Activated CD4-positive, alpha-beta T cell treated with anti-CD3 and anti-CD28 coated beads, Interleukin-2, amount 50 U/mL, for 48 hours (primary cell): ENCODE measurements at regions not wholly inside any gene's neighbourhood (a gene's known extent, or its start where the extent isn't known, plus 50 kb on each side); places are given as distances from the start of the nearest gene placed in this dataset.
"Not testable (repeated sequence)": the region's sequence is repeated elsewhere in the genome, so short reads cannot be mapped to it uniquely, and the experiment has no call there.

ENCODE experiments used
- DNase-seq, 2 experiments: peaks; one replicate each; pipeline ENCODE4 v3.0.0-alpha.2; 2020

DNA sequence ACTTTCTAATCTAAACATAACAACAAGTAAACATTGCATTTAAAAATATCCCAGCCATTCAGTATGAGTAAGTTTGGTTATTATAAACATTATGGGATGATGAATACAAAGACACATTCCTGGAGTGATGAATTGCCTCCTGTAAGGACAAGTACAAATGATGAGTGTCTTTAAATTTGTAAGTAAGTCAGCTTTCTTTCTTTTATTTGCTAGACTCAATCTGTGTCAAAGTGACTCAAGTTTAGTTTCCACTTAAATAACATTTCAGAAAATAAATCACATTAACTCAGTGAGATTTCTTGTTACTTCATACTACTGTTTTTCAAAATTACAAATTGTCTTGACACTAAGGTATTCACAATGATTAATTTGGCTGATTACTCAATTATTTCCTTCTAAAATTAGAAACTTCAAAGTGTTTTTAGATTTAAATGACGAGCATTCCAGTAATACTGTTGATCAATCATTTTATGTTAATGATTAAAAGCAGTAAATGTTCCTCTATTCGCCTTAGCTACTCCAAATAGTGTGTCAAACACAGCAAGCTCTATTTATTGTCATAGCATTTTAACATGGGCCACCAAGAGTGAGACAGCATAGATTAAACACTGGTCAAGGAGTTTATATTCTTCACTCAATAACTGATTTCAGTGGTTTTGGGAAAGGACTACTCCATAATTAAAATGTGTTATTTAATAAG is 658.0 kb upstream of the MDGA2 start:
- DNase-seq: no peak

DNA sequence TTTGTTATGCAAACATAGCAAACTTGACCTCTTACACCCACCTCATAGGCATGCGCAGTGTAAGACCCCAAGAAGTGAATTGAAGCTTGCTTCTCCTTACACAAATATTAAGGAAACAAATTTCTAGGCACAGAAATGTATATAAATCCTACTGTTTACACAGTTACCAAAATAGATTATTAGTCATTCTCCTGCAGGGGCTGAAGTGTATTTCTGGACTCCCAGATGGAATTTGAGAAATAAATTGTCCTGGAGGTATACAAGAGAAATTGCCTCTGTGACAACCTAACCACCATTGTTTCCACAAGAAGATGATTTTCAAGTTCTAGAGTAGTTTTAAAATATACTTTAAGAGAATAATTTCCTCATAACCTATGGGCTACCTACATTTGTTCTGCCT is 656.0 kb upstream of the MDGA2 start:
- no peak for DNase-seq

DNA sequence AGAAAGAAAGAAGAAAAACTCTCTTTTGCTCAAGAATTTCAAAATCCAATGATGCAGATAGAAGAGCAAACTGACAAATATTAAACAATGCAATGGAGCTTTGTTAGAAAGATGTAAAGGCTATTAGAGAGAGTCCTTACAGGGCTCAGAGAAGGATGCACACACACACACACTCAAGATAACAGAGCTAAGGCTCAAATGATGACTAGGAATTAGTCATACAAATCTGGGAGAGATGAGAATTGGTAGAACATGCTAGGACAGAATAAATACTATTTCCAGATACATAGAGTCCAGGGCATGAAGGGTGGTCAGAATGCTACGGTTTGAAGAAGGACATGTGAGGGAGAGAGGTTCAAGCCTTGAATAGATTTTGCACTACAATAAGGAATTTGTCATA is 650.1 kb upstream of the MDGA2 start:
- no peak for DNase-seq

DNA sequence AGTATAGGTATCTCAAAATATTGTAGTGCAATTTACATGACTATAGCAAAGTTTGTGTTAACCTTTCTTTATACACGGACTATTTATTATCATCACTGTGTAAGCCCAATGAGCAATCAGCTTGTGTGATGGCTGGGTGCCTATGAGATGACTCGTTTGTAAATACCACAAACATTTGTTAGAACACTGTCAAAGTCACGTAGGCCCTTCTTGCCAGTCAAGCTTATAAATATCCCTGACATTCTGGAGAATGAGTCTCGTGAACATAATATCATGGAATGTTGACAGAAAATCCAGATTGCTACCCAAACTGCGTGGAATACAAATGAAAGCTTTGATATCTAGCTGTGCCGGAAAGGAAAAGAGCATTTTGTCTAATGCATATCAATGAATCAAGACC is 648.3 kb upstream of the MDGA2 start:
- DNase-seq: no peak

DNA sequence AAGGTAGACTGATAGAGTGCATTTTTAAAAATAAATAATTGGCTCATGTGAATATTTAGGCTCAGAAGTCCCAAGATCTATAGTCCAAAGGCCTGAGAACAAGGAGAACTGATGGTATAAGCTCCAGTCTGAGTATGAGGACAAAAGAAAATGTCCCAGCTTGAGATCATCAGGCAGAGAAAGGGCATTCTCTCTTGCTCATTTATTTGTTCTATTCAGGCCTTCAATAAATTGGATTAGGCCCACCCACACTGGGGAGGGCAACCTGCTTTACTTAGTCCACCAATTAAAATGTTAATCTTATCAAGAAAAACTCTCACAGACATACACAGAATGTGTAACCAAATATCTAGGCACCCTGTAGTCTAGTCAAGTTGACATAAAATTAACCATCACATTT is 644.4 kb upstream of the MDGA2 start:
- DNase-seq: no peak

DNA sequence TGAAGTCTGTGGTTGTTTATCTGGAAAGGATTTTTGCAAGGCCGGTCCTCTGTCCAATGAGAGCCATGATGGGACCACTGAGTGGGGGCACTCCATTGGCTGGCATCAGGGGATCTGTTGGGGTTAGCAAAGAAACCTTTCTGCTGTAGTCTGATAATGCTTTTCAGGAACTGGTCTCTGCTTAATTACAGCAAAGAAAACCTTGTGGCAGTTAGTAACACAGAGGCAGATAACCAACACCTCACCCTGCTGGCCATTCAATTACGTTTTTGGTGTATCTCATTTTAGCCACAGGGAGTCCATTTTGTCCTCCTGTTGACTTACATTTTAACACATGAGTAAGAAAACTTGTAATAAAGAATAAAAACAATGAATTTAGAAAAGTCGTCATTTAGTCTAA is 629.3 kb upstream of the MDGA2 start:
- DNase-seq: no peak

DNA sequence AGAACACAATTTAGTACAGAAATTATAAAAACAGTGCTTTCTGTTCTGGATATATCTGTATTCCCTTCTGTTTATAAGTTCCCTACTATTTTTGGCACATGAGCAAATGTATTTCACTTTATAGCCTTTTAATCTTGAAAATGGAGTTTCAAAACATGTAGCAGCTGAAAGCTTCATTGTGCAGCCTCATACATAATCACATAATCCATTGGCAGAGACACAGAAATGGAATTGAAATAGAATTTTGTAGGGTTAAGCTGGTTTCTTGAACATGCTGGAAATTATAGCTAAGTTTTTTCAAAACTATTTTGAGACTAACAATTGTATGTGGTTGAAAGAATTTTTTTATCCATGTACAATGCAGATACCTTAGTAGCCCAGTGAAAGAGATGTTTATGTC is 614.3 kb upstream of the MDGA2 start:
- DNase-seq: no peak

DNA sequence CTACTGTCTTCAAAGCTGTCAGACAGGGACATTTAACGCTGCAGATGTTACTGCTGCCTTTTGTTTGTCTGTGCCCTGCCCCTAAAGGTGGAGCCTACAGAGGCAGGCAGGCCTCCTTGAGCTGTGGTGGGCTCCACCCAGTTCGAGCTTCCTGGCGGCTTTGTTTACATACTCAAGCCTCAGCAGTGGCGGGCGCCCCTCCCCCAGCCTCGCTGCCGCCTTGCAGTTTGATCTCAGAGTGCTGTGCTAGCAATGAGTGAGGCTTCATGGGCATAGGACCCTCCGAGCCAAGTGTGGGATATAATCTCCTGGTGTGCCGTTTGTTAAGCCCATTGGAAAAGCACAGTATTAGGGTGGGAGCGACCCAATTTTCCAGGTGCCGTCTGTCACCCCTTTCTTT is 609.8 kb upstream of the MDGA2 start:
- DNase-seq: not testable (repeated sequence)

DNA sequence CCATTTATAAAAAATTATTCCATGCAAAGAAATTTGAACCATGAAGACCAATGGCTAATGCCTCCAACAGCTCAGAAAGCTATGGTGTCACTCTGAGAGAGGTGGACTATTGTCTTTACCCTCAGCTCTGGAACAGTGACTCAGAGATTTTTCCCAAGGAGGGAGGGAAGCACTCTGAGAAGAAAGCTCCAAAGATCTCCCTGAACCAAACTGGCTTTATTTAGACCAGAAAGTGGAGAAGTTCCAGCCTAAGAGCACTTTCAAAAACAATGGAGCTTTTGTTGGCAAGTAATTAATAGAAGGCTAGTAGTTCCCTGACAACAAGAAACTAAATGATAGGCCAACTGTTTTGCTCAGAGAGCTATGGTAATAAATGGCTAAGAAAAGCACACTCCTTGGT is 599.9 kb upstream of the MDGA2 start:
- no peak for DNase-seq

DNA sequence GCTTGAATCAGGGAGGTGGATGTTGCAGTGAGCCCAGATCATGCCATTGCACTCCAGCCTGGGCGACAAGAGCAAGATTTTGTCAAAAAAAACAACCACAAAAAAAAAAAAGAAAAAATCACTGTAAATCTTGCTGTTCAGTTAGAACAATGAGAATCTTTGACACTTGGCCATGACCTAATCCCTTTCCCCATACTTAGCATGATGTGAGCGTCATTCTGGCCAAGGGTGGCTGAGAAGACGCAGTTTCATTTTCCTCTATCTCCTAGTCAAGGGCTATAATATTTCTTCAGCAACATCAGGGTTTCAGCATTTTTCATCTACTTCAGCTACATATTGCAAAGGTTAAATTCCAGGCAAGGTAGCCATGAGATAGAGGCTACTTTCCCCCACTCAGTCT is 599.4 kb upstream of the MDGA2 start:
- DNase-seq: no peak

DNA sequence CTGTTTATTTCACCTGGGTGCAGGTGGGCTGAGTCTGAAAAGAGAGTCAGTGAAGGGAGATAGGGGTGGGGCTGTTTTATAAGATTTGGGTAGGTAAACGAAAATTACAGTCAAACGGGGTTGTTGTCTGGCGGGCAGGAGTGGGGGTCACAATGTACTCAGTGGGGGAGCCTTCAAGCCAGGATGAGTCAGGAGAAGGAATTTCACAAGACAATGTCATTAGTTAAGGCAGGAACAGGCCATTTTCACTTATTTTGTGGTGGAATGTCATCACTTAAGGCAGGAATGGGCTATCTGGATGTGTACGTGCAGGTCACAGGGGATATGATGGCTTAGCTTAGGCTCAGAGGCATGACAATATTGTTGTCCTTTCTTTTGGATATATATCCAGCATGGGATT is 592.5 kb upstream of the MDGA2 start:
- DNase-seq: not testable (repeated sequence)

DNA sequence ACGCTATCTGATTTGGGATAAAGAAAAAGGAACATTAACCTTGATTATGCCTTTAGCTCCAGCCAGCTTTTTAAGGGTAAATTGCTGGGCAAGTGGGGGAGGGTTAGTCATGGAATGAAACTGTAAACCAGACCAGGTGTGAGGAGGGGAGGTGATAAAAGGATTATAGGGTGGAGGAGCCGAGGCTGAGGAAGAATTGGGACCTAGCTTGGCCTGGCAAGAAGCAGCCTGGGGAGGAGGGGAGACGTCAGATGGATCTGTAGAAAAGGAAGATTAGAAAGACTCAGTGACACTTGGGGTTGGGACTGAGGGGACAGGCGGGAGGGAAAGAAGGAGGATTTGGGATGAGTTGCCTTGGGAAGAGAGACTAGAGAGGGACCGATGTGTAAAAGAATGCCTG is 590.8 kb upstream of the MDGA2 start:
- not testable (repeated sequence) for DNase-seq

DNA sequence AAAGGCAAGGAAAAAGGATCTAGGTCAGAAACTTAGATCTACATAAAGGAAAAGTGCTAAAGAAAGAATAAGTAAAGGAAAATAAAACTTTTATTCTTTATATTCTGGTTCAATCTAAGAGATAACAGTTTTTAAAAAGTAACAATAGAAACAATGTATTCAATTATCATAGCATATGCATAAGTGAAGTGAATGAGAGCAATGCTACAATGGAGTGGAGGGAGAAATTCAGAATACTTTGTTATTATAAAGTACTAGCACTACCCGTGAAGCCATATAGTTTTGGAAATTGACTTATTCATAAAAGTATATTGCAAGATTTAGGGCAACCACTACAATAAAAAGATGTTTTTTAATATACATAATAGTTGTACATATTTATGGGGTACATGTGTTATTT is 586.0 kb upstream of the MDGA2 start:
- no peak for DNase-seq

DNA sequence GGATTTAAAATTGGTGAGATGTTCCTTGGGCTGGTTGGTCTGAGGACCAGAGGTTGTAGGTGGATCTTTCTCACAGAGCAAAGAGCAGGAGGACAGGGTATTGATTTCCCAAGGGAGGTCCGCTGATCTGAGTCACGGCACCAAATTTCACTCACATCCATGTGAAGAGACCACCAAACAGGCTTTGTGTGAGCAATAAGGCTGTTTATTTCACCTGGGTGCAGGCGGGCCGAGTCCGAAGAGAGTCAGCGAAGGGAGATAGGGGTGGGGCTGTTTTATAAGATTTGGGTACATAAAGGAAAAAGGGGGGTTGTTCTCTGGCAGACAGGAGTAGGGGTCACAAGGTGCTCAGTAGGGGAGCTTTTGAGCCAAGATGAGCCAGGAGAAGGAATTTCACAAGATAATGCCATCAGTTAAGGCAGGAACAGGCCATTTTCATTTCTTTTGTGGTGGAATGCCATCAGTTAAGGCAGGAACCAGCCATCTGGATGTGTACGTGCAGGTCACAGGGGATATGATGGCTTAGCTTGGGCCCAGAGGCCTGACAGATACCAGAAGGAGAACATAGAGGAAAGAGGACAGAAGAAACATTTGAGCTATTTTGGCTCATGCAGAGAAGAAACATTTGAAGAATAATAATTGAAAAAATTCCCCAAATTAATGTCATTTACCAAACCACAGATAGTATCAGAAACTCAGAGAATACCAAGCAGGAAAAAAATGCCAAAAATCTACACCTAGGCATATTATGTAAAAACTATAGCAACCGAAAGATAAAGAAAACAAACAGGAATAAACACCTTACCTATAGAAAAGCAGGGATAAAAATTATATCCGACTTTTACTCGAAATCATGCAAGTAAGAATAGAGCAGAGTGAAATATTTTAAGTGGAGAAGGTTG is 585.2 kb upstream of the MDGA2 start:
- DNase-seq: not testable (repeated sequence)

DNA sequence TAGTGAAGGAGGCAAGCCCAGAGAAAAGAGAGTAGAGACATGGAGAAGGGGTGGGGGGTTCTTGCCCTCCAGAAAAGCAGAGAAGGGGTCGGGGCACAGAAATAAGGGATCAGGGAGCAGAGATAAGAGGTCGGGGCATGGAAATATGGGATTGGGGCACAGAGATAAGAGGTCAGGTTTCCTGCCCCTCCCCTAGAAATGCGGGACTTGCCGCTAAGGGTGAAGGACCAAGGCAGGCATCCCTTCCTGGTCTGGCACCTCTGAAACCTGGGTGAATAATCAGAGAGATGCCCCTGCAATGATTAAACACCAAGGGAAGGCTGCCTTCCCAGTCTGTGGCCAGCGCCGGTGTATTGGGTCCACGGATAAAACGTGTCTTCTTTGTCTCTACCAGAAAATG is 584.5 kb upstream of the MDGA2 start:
- not testable (repeated sequence) for DNase-seq

DNA sequence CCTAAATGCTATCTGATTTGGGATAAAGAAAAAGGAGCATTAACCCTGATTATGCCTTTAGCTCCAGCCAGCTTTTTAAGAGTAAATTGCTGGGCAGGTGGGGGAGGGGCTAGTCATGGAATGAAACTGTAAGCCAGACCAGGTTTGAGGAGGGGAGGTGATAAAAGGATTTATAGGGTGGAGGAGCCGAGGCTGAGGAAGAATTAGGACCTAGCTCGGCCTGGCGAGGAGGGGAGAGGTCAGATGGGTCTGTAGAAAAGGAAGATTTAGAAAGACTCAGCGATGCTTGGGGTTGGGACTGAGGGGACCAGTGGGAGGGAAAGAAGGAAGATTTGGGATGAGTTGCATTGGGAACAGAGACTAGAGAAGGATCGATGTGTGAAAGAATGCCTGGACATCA is 583.8 kb upstream of the MDGA2 start:
- DNase-seq: not testable (repeated sequence)

DNA sequence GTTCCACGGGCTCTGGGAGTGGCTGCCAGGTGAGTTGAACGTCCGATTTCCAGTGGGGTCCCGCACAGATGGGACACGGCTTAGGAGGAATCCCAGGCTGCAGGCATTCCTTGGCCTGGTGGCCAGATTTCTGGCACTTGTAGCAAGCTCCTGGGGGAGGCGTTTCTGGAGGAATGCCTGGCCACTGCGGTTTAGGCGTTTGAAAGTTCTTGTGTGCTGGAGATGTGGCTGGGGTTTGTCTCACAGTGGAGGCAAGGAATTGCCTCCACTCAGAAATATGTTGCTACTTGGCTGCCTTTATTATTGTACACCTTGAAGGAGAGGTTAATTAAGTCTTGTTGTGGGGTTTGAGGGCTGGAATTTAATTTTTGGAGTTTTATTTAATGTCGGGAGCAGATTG is 583.3 kb upstream of the MDGA2 start:
- not testable (repeated sequence) for DNase-seq

DNA sequence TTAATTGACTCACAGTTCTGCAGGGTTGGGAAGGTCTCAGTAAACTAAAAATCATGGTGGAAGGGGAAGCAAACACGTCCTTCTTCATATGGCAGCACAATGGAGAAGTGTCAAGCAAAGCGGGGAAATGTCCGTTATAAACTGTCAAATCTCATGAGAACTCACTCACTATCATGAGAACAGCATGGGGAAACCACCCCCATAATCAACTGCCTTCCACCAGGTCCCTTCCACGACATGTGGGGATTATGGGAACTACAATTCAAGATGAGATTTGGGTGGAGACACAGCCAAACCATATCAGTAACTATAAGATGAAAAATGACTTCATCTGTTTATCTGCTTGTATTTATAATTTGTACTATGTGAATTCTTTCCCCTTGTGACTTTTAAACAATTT is 577.6 kb upstream of the MDGA2 start:
- DNase-seq: no peak

DNA sequence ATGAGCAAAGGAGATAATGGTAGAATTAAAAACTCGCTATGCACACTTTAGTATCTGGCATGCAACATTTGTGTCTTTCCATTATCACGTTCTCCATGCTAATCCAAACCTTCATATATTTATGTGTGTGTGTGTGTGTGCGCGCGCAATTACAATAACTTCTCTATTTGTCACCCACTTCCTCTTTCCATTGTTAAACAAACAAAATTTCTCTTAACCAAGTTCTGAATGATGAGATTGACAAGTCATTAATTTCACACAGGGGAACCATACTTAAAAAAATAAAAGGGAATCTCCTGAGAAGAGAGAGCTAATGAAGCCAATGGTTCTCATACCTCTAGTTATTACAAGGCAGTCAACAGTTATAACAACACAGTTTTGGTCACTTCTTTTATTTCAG is 575.9 kb upstream of the MDGA2 start:
- no peak for DNase-seq

DNA sequence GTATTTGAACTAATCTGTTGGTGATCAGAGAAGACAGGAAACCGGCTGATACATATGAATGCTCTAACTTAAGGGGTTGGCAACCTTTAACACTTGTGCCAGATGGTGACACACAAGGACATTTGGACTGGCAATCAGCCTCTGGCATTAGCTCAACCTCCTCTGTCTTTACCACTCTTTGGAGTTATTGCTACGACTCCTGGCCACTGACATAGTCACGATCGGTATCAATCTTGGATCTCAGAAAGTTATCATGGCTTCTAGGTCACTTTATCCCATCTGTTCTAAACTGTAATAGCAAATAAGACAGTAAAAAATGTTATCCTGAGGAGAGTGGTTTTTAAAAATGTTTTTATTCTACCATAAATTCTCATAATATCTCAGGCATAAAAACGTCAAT is 575.2 kb upstream of the MDGA2 start:
- no peak for DNase-seq

DNA sequence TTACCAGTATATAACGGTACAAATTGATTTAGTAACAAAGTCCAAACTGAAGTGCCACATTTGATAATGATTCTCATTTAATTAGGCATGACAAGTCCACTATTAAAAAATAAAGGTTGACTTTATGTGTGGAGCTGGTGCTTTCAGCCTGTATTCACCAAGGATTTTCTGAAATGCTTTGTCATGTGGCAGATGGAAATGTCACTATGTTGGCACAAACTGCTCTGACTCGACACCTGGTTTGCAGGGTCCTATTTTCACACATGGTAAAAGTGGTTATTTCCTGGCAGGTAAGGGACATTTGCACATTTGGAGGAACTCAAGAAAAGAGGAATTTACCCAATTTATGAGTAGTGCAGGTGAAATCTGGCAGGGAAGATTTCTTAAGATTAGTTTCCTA is 572.6 kb upstream of the MDGA2 start:
- DNase-seq: no peak

DNA sequence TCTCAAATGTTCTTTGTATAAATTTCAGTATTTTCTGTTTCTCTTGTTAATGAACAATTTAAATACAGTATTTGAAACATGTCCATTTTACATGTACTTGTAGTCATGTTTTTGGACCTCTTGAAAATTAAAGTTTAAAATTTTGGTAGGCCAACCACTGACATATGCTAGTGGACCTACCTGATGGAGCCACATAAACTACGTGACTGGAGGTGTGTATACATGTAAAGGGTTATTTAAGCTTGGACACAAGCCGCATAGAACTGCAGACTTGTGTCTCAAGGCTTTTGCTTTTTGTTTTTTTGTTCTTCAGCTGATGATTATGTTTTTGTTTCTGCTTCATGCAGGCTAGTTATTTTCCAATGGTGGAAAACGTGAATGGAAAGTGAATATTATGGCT is 568.5 kb upstream of the MDGA2 start:
- no peak for DNase-seq

DNA sequence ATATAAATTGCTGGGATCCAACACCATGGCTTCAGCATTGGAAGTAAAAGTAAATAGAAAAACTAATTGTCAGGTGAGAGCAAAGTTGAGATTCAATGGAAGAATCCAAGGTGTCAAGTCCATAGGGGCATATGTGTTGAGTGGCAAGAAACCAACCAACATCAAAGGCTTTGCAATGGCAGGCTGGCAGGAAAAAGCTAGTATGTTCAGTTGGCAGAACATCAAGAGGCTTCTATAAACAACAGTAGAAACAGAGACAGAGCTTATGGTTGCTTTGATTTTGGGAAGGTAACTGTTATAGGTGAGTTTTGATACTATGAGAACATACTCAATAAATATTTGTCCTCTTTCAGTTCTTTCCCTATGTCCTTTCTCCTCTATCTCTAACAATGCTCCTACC is 553.7 kb upstream of the MDGA2 start:
- no peak for DNase-seq

DNA sequence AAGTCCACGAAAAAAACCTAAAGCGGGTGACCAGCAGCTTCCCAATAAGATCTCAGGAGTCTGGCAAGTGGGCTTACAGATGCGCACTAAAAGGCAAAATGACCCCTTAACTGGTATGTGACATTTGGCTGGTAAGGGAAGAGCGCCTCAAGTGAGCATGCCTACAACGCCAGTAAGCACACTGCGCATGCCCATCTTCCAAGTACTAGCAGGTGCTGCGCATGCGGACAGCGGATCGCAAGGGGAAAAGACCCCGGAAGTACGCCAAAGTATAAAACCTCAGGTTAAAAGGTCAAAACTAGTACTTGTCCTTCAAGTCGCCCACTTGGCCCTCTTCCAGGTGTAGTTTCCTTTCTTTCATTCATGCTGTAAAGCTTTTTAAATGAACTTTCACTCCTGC is 518.5 kb upstream of the MDGA2 start:
- no peak for DNase-seq

DNA sequence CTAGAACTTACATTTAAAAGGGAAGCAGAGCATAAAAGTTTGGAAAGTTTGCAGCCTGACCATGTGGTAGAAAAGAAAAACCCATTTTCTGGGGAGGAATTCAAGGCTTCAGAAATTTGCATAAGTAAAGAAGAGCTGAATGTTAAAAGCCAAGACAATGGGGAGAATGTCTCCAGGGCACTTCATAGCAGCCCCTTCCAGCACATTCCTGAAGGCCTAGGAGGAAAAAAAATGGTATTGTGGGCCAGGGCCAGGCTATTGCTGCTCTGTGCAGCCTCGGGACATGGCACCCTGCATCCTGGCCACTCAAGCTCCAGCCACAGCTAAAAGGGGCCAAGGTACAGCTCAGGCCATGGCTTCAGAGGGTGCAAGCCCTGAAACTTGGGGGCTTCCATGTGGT is 474.2 kb upstream of the MDGA2 start:
- DNase-seq: not testable (repeated sequence)
